ENCODE measurements at regions not wholly inside any gene's neighbourhood (a gene's known extent, or its start where the extent isn't known, plus 50 kb on each side); places are given as distances from the start of the nearest gene placed in this dataset.
"Not testable (repeated sequence)": the region's sequence is repeated elsewhere in the genome, so short reads cannot be mapped to it uniquely, and the experiment has no call there.

GRCh38 chr13:80900561-80900960 lies 559.6 kb upstream of the SPRY2 start:
- Histone ChIP-seq H3K4me3 (no peak overlapping the region), H3K9me3 (no peaks in the 10 kb centered on the region), H3K4me2 (no peak overlapping the region), H3K27ac (no peak overlapping the region), H3K4me1 (no peaks in the 10 kb centered on the region)
- POLR2A ChIA-PET: no interaction called here
- no peak for FAIRE-seq
- no peak for DNase-seq (ENCODE audit: low read depth in 1 of 2, low spot score in 1 of 2)
- no peak for ATAC-seq
- TF ChIP-seq KDM5A (IDR thresholded peaks at IDR 0.05) (no peak), JUN (IDR thresholded peaks at IDR 0.05) (no peak), ESRRA (IDR thresholded peaks at IDR 0.05; ENCODE audit: borderline replicate concordance, low read length) (no peak)
- CTCF ChIA-PET: no interaction called here

- ATAC-seq; H3K4me1 ChIP-seq; H3K9me3 ChIP-seq; FAIRE-seq; H3K4me3 ChIP-seq; CTCF ChIA-PET; POLR2A ChIA-PET; H3K4me2 ChIP-seq; DNase-seq (ENCODE audit: low read depth in 1 of 2, low spot score in 1 of 2); H3K27ac ChIP-seq: not testable (repeated sequence)
- 70% methylated on average over 4 of the region's 4 CpGs for WGBS (ENCODE audit: missing lambda C conversion rate)
Observed at GRCh38 chr13:80897641-80898040, 556.7 kb upstream of the SPRY2 start.

GRCh38 chr13:80894917-80895316 lies 554.0 kb upstream of the SPRY2 start:
- H3K4me2 ChIP-seq: no peak overlapping the region
- POLR2A ChIA-PET: no interaction called here
- H3K27ac ChIP-seq: no peak overlapping the region
- no peak for TF ChIP-seq BHLHE40 (IDR thresholded peaks at IDR 0.05; ENCODE audit: low read depth, low read length)
- TF ChIP-seq ZC3H11A (IDR thresholded peaks at IDR 0.05): no peak
- no peak for TF ChIP-seq RCOR1 (IDR thresholded peaks at IDR 0.05; ENCODE audit: low read depth, low read length)
- no peak for TF ChIP-seq MAX (IDR thresholded peaks at IDR 0.05)
- TF ChIP-seq ESRRA (IDR thresholded peaks at IDR 0.05; ENCODE audit: borderline replicate concordance, low read length): no peak
- 0% methylated on average over 1 of the region's 1 CpG for WGBS (ENCODE audit: missing lambda C conversion rate)
- ATAC-seq (no peak), FAIRE-seq (no peak), DNase-seq (ENCODE audit: low read depth in 1 of 2, low spot score in 1 of 2) (no peak)
- CTCF ChIA-PET: no interaction called here
- H3K4me1 ChIP-seq: no peaks in the 10 kb centered on the region
- no peak overlapping the region for H3K4me3 ChIP-seq
- H3K9me3 ChIP-seq: no peaks in the 10 kb centered on the region

- no peak overlapping the region for H3K4me2 ChIP-seq
- no peak overlapping the region for H3K4me3 ChIP-seq
- ChIA-PET POLR2A (no interaction called here), CTCF (no interaction called here)
- H3K9me3 ChIP-seq: no peaks in the 10 kb centered on the region
- no peak for DNase-seq (ENCODE audit: low read depth in 1 of 2, low spot score in 1 of 2)
- H3K27ac ChIP-seq: no peak overlapping the region
- TF ChIP-seq SMC3 (IDR thresholded peaks at IDR 0.05) (no peak), RFX5 (IDR thresholded peaks at IDR 0.05) (no peak), BHLHE40 (IDR thresholded peaks at IDR 0.05; ENCODE audit: low read depth, low read length) (no peak), RAD21 (conservative IDR thresholded peaks at IDR 0.05 in 1 of 2, IDR thresholded peaks at IDR 0.05 in 1 of 2) (no peak)
- no peak for ATAC-seq
- no peak for FAIRE-seq
- H3K4me1 ChIP-seq: no peaks in the 10 kb centered on the region
- 15% methylated on average over 1 of the region's 1 CpG for WGBS (ENCODE audit: missing lambda C conversion rate)
Observed at GRCh38 chr13:80889829-80890228, 548.9 kb upstream of the SPRY2 start.

GRCh38 chr13:80888390-80888789 lies 547.5 kb upstream of the SPRY2 start:
- WGBS (ENCODE audit: missing lambda C conversion rate): 23% methylated on average over 2 of the region's 2 CpGs
- TF ChIP-seq MAZ (IDR thresholded peaks at IDR 0.05; ENCODE audit: borderline replicate concordance, low read depth, low read length) (no peak), CEBPB (IDR thresholded peaks at IDR 0.05) (no peak), ESRRA (IDR thresholded peaks at IDR 0.05; ENCODE audit: borderline replicate concordance, low read length) (no peak), CHD2 (IDR thresholded peaks at IDR 0.05; ENCODE audit: low read length, partially characterized antibody) (no peak), SMC3 (IDR thresholded peaks at IDR 0.05) (no peak), ZSCAN20 (CRISPR knock-in tag; IDR thresholded peaks at IDR 0.05) (no peak), KDM5A (IDR thresholded peaks at IDR 0.05) (no peak), TFCP2L1 (CRISPR knock-in tag; IDR thresholded peaks at IDR 0.05) (no peak), CHD4 (IDR thresholded peaks at IDR 0.05; ENCODE audit: borderline replicate concordance) (no peak), HOXB5 (CRISPR knock-in tag; IDR thresholded peaks at IDR 0.05) (no peak), USF2 (IDR thresholded peaks at IDR 0.05) (no peak), HEYL (CRISPR knock-in tag; IDR thresholded peaks at IDR 0.05) (no peak), E2F6 (IDR thresholded peaks at IDR 0.05; ENCODE audit: borderline replicate concordance, low read depth) (no peak), EHMT2 (IDR thresholded peaks at IDR 0.05; ENCODE audit: low read depth) (no peak), TP53 (CRISPR knock-in tag; IDR thresholded peaks at IDR 0.05) (no peak), EHF (CRISPR knock-in tag; IDR thresholded peaks at IDR 0.05) (no peak)
- ChIA-PET POLR2A (no interaction called here), CTCF (no interaction called here)
- no peaks in the 10 kb centered on the region for H3K4me1 ChIP-seq
- no peak for ATAC-seq
- no peak for FAIRE-seq
- H3K9me3 ChIP-seq: no peaks in the 10 kb centered on the region
- no peak overlapping the region for H3K27ac ChIP-seq
- no peak overlapping the region for H3K4me3 ChIP-seq
- no peak overlapping the region for H3K4me2 ChIP-seq
- no peak for DNase-seq (ENCODE audit: low read depth in 1 of 2, low spot score in 1 of 2)

All from A549 (cell line).